GM12892 (cell line): ENCODE measurements at regions not wholly inside any gene's neighbourhood (a gene's known extent, or its start where the extent isn't known, plus 50 kb on each side); places are given as distances from the start of the nearest gene placed in this dataset.

Experiments
- POLR2A ChIP-seq: IDR thresholded peaks from 2 replicates; pipeline ENCODE4 v1.6.1; 2011; ENCODE audit warnings: low read depth, low read length, control low read depth
- POLR2AphosphoS5 ChIP-seq: IDR thresholded peaks from 2 replicates; pipeline ENCODE4 v1.6.1; 2011; ENCODE audit warnings: low read depth, low read length, control low read depth
- TAF1 ChIP-seq: IDR thresholded peaks from 2 replicates; pipeline ENCODE4 v1.6.1; 2011; ENCODE audit warnings: low read depth, mild to moderate bottlenecking, control low read depth, low read length, borderline replicate concordance

GRCh38 chr9:26231391-26231790 is 553.1 kb upstream of the TUSC1 start:
- TF ChIP-seq POLR2AphosphoS5 (no peak), TAF1 (no peak), POLR2A (no peak)
